ENCODE measurements at regions not wholly inside any gene's neighbourhood (a gene's known extent, or its start where the extent isn't known, plus 50 kb on each side); places are given as distances from the start of the nearest gene placed in this dataset.

- no peaks in the 10 kb centered on the region for H3K4me1 ChIP-seq (ENCODE audit: control insufficient read depth, insufficient read depth, low read length)
- no peak for ATAC-seq (ENCODE audit: low read depth)
These were observed 109.8 kb upstream of the SYT13 start for GRCh38 chr11:45395947-45396346.

More at GRCh38 chr11:45395947-45396346, 109.8 kb upstream of the SYT13 start:
- WGBS, 2 experiments (ENCODE audit: extremely low coverage in 2 of 2, insufficient read length in 1 of 2) = no CpG with 5 or more reads among the region's 5 CpGs
- Histone ChIP-seq H2BK120ac (ENCODE audit: low read depth, low read length) (no peak overlapping the region), H3K4me2 (ENCODE audit: low read depth, low read length) (no peak overlapping the region), H4K91ac (ENCODE audit: insufficient read depth, low read depth, low read length) (no peak overlapping the region), H3K23ac (ENCODE audit: low read depth, low read length) (no peak overlapping the region), H3K4me3 (ENCODE audit: insufficient read depth, low read depth, low read length) (no peak overlapping the region), H3K14ac (replicated peaks; ENCODE audit: low read depth, low read length) (no peak overlapping the region), H3K9ac (ENCODE audit: low read depth, low read length) (no peak overlapping the region), H2AK9ac (replicated peaks; ENCODE audit: low read depth, low read length, poor library complexity) (no peak overlapping the region), H4K5ac (ENCODE audit: low read depth, low read length) (no peak overlapping the region), H3K56ac (ENCODE audit: extremely low read depth, insufficient read depth, low read length) (no peak overlapping the region), H3K9me1 (ENCODE audit: insufficient read depth, low read length) (no peaks in the 10 kb centered on the region), H3K27ac (ENCODE audit: insufficient read depth, low read length) (no peak overlapping the region), H3K4ac (ENCODE audit: low read depth, low read length) (no peak overlapping the region), H2AK5ac (ENCODE audit: low read depth, low read length) (no peak overlapping the region), H2BK20ac (ENCODE audit: low read depth, low read length) (no peak overlapping the region), H4K8ac (ENCODE audit: low read depth in 2 of 2, low read length in 2 of 2) (no peak overlapping the region), H3K36me3 (ENCODE audit: control insufficient read depth, insufficient read depth, low read length) (no peaks in the 10 kb centered on the region), H3K79me1 (ENCODE audit: low read depth in 1 of 2, low read length in 2 of 2) (no peaks in the 10 kb centered on the region), H3K27me3 (ENCODE audit: control insufficient read depth, insufficient read depth, low read length) (peaks cover 8% of the 10 kb centered on the region), H2BK5ac (ENCODE audit: low read depth, low read length, poor library complexity, severe bottlenecking) (no peak overlapping the region), H3K18ac (ENCODE audit: low read depth, low read length) (no peak overlapping the region), H3K9me3 (ENCODE audit: control insufficient read depth, insufficient read depth, low read length) (no peaks in the 10 kb centered on the region), H2BK15ac (ENCODE audit: low read depth, low read length) (no peak overlapping the region), H2AFZ (replicated peaks; ENCODE audit: low read length, poor library complexity) (no peak overlapping the region), H4K20me1 (ENCODE audit: insufficient read depth, low read length) (no peaks in the 10 kb centered on the region)
- no peak for TF ChIP-seq RAD21 (IDR thresholded peaks at IDR 0.05; ENCODE audit: low read length)
- no peak for TF ChIP-seq FOS (IDR thresholded peaks at IDR 0.05; ENCODE audit: low read depth, low read length)
- TF ChIP-seq CTCF (conservative IDR thresholded peaks at IDR 0.05; ENCODE audit: low read depth, low read length) = no peak
- TF ChIP-seq POLR2A (IDR thresholded peaks at IDR 0.05; ENCODE audit: low read depth, low read length) = no peak
- TF ChIP-seq NFE2L2 (IDR thresholded peaks at IDR 0.05; ENCODE audit: low read depth, low read length) = no peak
- TF ChIP-seq ELK1 (IDR thresholded peaks at IDR 0.05; ENCODE audit: borderline replicate concordance, low read depth, low read length) = no peak
- no peak for TF ChIP-seq MAZ (IDR thresholded peaks at IDR 0.05; ENCODE audit: borderline replicate concordance, low read depth, low read length)
- no peak for TF ChIP-seq RFX5 (IDR thresholded peaks at IDR 0.05; ENCODE audit: low read depth, low read length)
- no peak for TF ChIP-seq MXI1 (IDR thresholded peaks at IDR 0.05; ENCODE audit: borderline replicate concordance, low read depth, low read length)
- no peak for TF ChIP-seq MAFK (IDR thresholded peaks at IDR 0.05; ENCODE audit: low read depth, low read length)
- ChIA-PET POLR2A (ENCODE audit: unreplicated experiment) (no interaction called here), CTCF (interaction anchor here (1.9 kb wide), 1 partner anchor 25 kb away, joined by 4 read pairs; no protein-coding TSS in a partner anchor)
- dilution Hi-C loops (cut with HindIII; ENCODE audit: low sequenced_read_pairs, unreplicated experiment) (no loop called here), intact Hi-C loops (cut with micrococcal nuclease) (no loop called here), in situ Hi-C loops (cut with MboI; ENCODE audit: low sequenced_read_pairs) (no loop called here)
- no peak for DNase-seq
- no TSS peak for BruUV-seq (replicated peaks)

Data from IMR-90 (cell line).